NCI-H69 (cell line): ENCODE measurements at regions not wholly inside any gene's neighbourhood (a gene's known extent, or its start where the extent isn't known, plus 50 kb on each side); places are given as distances from the start of the nearest gene placed in this dataset.
A peak's percentile ranks its signal among the peaks of the same experiment; 100 is the strongest.

Experiments used
- DNase-seq: peaks from one replicate; lab custom pipeline; 2025; lab: John Stamatoyannopoulos, UW

GRCh38 chr3:40858364-40859115 lies 333.8 kb downstream of the ZNF621 start:
- DNase-seq = no peak

- DNase-seq = no peak
Measured at GRCh38 chr3:40862946-40863345, 336.4 kb upstream of the CTNNB1 start.

GRCh38 chr3:40864146-40864782 lies 335.0 kb upstream of the CTNNB1 start:
- no peak for DNase-seq

- no peak for DNase-seq
Measured at GRCh38 chr3:40864915-40865314, 334.4 kb upstream of the CTNNB1 start.

GRCh38 chr3:40867797-40868196 lies 331.5 kb upstream of the CTNNB1 start:
- no peak for DNase-seq

- DNase-seq = no peak
Measured at GRCh38 chr3:40869013-40869412, 330.3 kb upstream of the CTNNB1 start.

- no peak for DNase-seq
Measured at GRCh38 chr3:40869939-40870338, 329.4 kb upstream of the CTNNB1 start.

- DNase-seq = no peak
Measured at GRCh38 chr3:40871394-40871793, 327.9 kb upstream of the CTNNB1 start.

GRCh38 chr3:40872258-40872920 lies 326.9 kb upstream of the CTNNB1 start:
- no peak for DNase-seq

GRCh38 chr3:40873476-40873875 lies 325.8 kb upstream of the CTNNB1 start:
- DNase-seq = no peak

- no peak for DNase-seq
Measured at GRCh38 chr3:40873934-40874699, 325.2 kb upstream of the CTNNB1 start.

- no peak for DNase-seq
Measured at GRCh38 chr3:40875581-40875980, 323.7 kb upstream of the CTNNB1 start.

- no peak for DNase-seq
Measured at GRCh38 chr3:40876009-40876408, 323.3 kb upstream of the CTNNB1 start.

GRCh38 chr3:40876496-40876895 lies 322.8 kb upstream of the CTNNB1 start:
- no peak for DNase-seq

- DNase-seq = no peak
Measured at GRCh38 chr3:40877631-40878463, 321.5 kb upstream of the CTNNB1 start.

GRCh38 chr3:40878464-40878905 lies 320.8 kb upstream of the CTNNB1 start:
- DNase-seq = no peak

GRCh38 chr3:40885430-40885829 lies 313.9 kb upstream of the CTNNB1 start:
- no peak for DNase-seq

GRCh38 chr3:40886660-40887425 lies 312.5 kb upstream of the CTNNB1 start:
- no peak for DNase-seq

GRCh38 chr3:40891186-40891585 lies 308.1 kb upstream of the CTNNB1 start:
- no peak for DNase-seq

GRCh38 chr3:40895109-40895508 lies 304.2 kb upstream of the CTNNB1 start:
- peak; percentile 0 for DNase-seq

GRCh38 chr3:40899286-40899712 lies 300.0 kb upstream of the CTNNB1 start:
- DNase-seq = no peak
